ENCODE measurements at regions not wholly inside any gene's neighbourhood (a gene's known extent, or its start where the extent isn't known, plus 50 kb on each side); places are given as distances from the start of the nearest gene placed in this dataset.

DNA sequence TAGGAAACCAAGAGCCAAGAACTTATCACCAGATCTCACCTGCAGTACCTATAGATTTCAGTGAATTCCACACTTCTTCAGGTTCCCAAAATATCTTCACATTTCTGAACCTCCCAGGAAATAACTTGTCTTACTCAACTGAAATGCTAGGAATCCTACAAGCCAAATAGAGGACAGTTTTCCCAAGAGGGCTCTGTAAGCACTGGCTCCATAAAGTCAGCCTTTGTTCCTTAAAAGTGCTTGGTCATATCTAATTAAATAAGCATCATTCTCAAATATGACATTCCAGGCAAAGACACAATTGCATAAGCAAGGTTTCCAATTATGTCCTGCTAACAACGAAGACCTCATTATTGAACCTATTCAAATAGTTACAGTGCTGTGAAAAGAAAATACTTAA is 154.6 kb upstream of the MGAT5 start:
- no peak for DNase-seq
- Histone ChIP-seq H3K27me3 (no peaks in the 10 kb centered on the region), H3K27ac (no peak overlapping the region), H3K9me3 (peaks cover 0 to 2% (median 0%) of the 10 kb centered on the region in 4 donors), H3K36me3 (no peaks in the 10 kb centered on the region), H3K4me3 (no peak overlapping the region), H3K4me1 (no peaks in the 10 kb centered on the region)
- 89 to 90% methylated on average over 1 of the region's 1 CpG for WGBS, 2 donors
- intact Hi-C loops (cut with DNase I): no loop called here
- TF ChIP-seq POLR2AphosphoS5 (IDR thresholded peaks at IDR 0.05) (no peak), POLR2A (IDR thresholded peaks at IDR 0.05) (no peak), CTCF (IDR thresholded peaks at IDR 0.05) (no peak), EP300 (IDR thresholded peaks at IDR 0.05) (no peak)

- no peaks in the 10 kb centered on the region for H3K36me3 ChIP-seq
- H3K4me1 ChIP-seq: no peaks in the 10 kb centered on the region
- no peak overlapping the region for H3K27ac ChIP-seq
- 95 to 96% methylated on average over 2 of the region's 2 CpGs for WGBS, 2 donors
- no peaks in the 10 kb centered on the region for H3K9me3 ChIP-seq
- H3K4me3 ChIP-seq: no peak overlapping the region
- intact Hi-C loops (cut with DNase I): no loop called here
- TF ChIP-seq EP300 (IDR thresholded peaks at IDR 0.05): no peak
- TF ChIP-seq POLR2AphosphoS5 (IDR thresholded peaks at IDR 0.05): no peak
- no peak for TF ChIP-seq POLR2A (IDR thresholded peaks at IDR 0.05)
- no peak for DNase-seq
- H3K27me3 ChIP-seq: no peaks in the 10 kb centered on the region
These were observed 150.7 kb upstream of the MGAT5 start for GRCh38 chr2:134103196-134103595.

- 13 to 31% methylated on average over 1 of the region's 1 CpG for WGBS, 2 donors
- H3K27me3 ChIP-seq: no peaks in the 10 kb centered on the region
- no peaks in the 10 kb centered on the region for H3K4me1 ChIP-seq
- no peak overlapping the region for H3K27ac ChIP-seq
- TF ChIP-seq POLR2A (IDR thresholded peaks at IDR 0.05): no peak
- no peak for TF ChIP-seq EP300 (IDR thresholded peaks at IDR 0.05)
- TF ChIP-seq CTCF (IDR thresholded peaks at IDR 0.05): no peak
- TF ChIP-seq POLR2AphosphoS5 (IDR thresholded peaks at IDR 0.05): no peak
- DNase-seq: no peak
- no peaks in the 10 kb centered on the region for H3K9me3 ChIP-seq
- H3K4me3 ChIP-seq: no peak overlapping the region
- H3K36me3 ChIP-seq: no peaks in the 10 kb centered on the region
- intact Hi-C loops (cut with DNase I): no loop called here
These were observed 149.1 kb upstream of the MGAT5 start for GRCh38 chr2:134104754-134105153.

DNA sequence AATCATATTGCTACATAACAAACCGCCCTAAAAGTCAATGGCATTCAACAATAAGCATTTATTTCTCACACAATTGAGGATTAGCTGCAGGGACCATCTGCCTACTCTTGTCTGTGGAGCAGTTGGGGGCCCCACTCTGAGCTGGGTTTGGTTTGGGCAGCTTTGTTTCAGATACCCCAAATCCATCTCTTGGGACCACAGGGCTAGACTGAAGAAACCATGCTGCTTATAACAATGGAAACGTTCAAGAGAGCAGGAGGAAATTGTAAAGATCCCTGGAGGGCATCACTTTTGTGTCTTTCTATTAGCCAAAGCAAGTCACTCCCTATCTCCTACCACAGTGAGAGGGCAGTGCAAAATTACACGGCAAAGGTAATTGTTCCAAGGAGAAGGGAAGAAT is 146.5 kb upstream of the MGAT5 start:
- DNase-seq: no peak
- Histone ChIP-seq H3K4me1 (no peaks in the 10 kb centered on the region), H3K27ac (no peak overlapping the region), H3K4me3 (no peak overlapping the region), H3K36me3 (no peaks in the 10 kb centered on the region), H3K27me3 (no peaks in the 10 kb centered on the region), H3K9me3 (peaks cover 0 to 5% (median 2%) of the 10 kb centered on the region in 4 donors)
- intact Hi-C loops (cut with DNase I): no loop called here
- TF ChIP-seq EP300 (IDR thresholded peaks at IDR 0.05) (no peak), CTCF (IDR thresholded peaks at IDR 0.05) (no peak), POLR2AphosphoS5 (IDR thresholded peaks at IDR 0.05) (no peak), POLR2A (IDR thresholded peaks at IDR 0.05) (no peak)
- 75 to 91% methylated on average over 3 of the region's 3 CpGs for WGBS, 2 donors

- Histone ChIP-seq H3K9me3 (peaks cover 0 to 5% (median 2%) of the 10 kb centered on the region in 4 donors), H3K27ac (no peak overlapping the region), H3K27me3 (no peaks in the 10 kb centered on the region), H3K4me1 (no peaks in the 10 kb centered on the region), H3K4me3 (no peak overlapping the region), H3K36me3 (no peaks in the 10 kb centered on the region)
- WGBS, 2 donors: 79 to 88% methylated on average over 4 of the region's 4 CpGs
- DNase-seq: no peak
- intact Hi-C loops (cut with DNase I): no loop called here
- TF ChIP-seq POLR2A (IDR thresholded peaks at IDR 0.05): no peak
- no peak for TF ChIP-seq POLR2AphosphoS5 (IDR thresholded peaks at IDR 0.05)
These were observed 145.8 kb upstream of the MGAT5 start for GRCh38 chr2:134108113-134108512.

DNA sequence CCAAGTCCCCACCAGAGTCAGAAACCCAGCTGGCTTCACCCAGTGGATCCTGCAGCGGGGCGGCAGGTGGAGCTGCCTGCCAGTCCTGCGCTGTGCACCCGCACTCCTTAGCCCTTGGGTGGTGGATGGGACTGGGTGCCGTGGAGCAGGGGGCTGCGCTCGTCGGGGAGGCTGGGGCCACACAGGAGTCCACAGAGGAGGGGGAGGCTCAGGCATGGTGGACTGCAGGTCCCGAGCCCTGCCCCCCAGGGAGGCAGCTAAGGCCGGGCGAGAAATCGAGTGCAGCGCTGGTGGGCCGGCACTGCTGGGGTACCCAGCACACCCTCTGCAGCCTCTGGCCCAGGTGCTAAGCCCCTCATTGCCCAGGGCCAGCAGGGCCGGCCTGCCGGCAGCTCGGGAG is 144.6 kb upstream of the MGAT5 start:
- Histone ChIP-seq H3K9me3 (peaks cover 0 to 5% (median 2%) of the 10 kb centered on the region in 4 donors), H3K27ac (no peak overlapping the region), H3K27me3 (no peaks in the 10 kb centered on the region), H3K4me1 (no peaks in the 10 kb centered on the region), H3K4me3 (no peak overlapping the region), H3K36me3 (no peaks in the 10 kb centered on the region)
- no peak for TF ChIP-seq CTCF (IDR thresholded peaks at IDR 0.05)
- no peak for TF ChIP-seq POLR2A (IDR thresholded peaks at IDR 0.05)
- TF ChIP-seq POLR2AphosphoS5 (IDR thresholded peaks at IDR 0.05): no peak
- TF ChIP-seq EP300 (IDR thresholded peaks at IDR 0.05): no peak
- intact Hi-C loops (cut with DNase I): no loop called here
- 98% methylated on average over 17 of the region's 17 CpGs for WGBS, 2 donors
- no peak for DNase-seq
